Suprapubic skin (tissue), 3 donors: ENCODE measurements at regions not wholly inside any gene's neighbourhood (a gene's known extent, or its start where the extent isn't known, plus 50 kb on each side); places are given as distances from the start of the nearest gene placed in this dataset.

Source experiments
- CTCF ChIP-seq, 2 donors: fragments of 200-600 bp in 1 of 2; fragments of 450-650 bp in 1 of 2; sonication (generic) in 1 of 2; IDR thresholded peaks; one replicate each; pipeline ENCODE4 v1.5.1; 2016 to 2019; ENCODE audit warnings: antibody characterized with exemption in 2 of 2, mild to moderate bottlenecking in 1 of 2, moderate library complexity in 1 of 2
- POLR2A ChIP-seq, 2 donors: fragments of 450-650 bp; IDR thresholded peaks; one replicate each; pipeline ENCODE4 v1.6.1; 2017; ENCODE audit warnings: antibody characterized with exemption in 2 of 2, mild to moderate bottlenecking in 2 of 2, moderate library complexity in 2 of 2

GRCh38 chr20:10916312-10916711, 242.5 kb upstream of the JAG1 start:
- no peak for TF ChIP-seq CTCF (IDR thresholded peaks at IDR 0.05)
- no peak for TF ChIP-seq POLR2A (IDR thresholded peaks at IDR 0.05)
